A549 (cell line): ENCODE measurements at regions not wholly inside any gene's neighbourhood (a gene's known extent, or its start where the extent isn't known, plus 50 kb on each side); places are given as distances from the start of the nearest gene placed in this dataset.

Source experiments
- BHLHE40 ChIP-seq: IDR thresholded peaks from 2 replicates; pipeline ENCODE4 v1.6.1; 2012; ENCODE audit warnings: low read depth, low read length, inconsistent platforms
- CTCF ChIP-seq: fragments of >200 bp; sonication (Bioruptor Twin); formaldehyde crosslinking; IDR thresholded peaks from 3 replicates; pipeline ENCODE4 v1.5.1; 2016
- JUN ChIP-seq, 2 experiments: fragments of >200 bp; sonication (Bioruptor Twin); formaldehyde crosslinking; IDR thresholded peaks; 2 replicates in 1 of 2; 3 replicates in 1 of 2; pipeline ENCODE4 v1.6.1; 2016 to 2017
- MYC ChIP-seq: IDR thresholded peaks from 2 replicates; pipeline ENCODE4 v1.6.1; 2012; ENCODE audit warnings: mild to moderate bottlenecking, inconsistent platforms, low read length, improper control_type of control experiment, borderline replicate concordance
- NFE2L2 ChIP-seq: fragments of 150-350 bp; conservative IDR thresholded peaks from 2 replicates; pipeline ENCODE4 v1.6.1; 2014; ENCODE audit warnings: low read length
- POLR2A ChIP-seq: IDR thresholded peaks from 2 replicates; pipeline ENCODE4 v1.6.1; 2012; ENCODE audit warnings: mild to moderate bottlenecking, low read length
- RAD21 ChIP-seq, 2 experiments: fragments of >200 bp in 1 of 2; sonication (Bioruptor Twin) in 1 of 2; formaldehyde crosslinking in 1 of 2; IDR thresholded peaks in 1 of 2; conservative IDR thresholded peaks in 1 of 2; 2 replicates in 1 of 2; 3 replicates in 1 of 2; pipeline ENCODE4 v1.6.1; 2012 to 2018; ENCODE audit warnings: inconsistent platforms in 1 of 2
- RARB ChIP-seq: fragments of 250-450 bp; sonication (Bioruptor Pico); IDR thresholded peaks from 2 replicates; pipeline ENCODE4 v1.8.0; 2021; ENCODE audit warnings: mild to moderate bottlenecking, moderate library complexity
- ZSCAN20 ChIP-seq: fragments of 250-450 bp; sonication (Bioruptor Pico); IDR thresholded peaks from 2 replicates; pipeline ENCODE4 v1.8.0; 2022; ENCODE audit warnings: mild to moderate bottlenecking, moderate library complexity

- TF ChIP-seq POLR2A (no peak), JUN (IDR thresholded peaks at IDR 0.05) (no peak), CTCF (no peak), MYC (no peak), NFE2L2 (no peak), BHLHE40 (no peak), ZSCAN20 (CRISPR knock-in tag) (no peak), RARB (CRISPR knock-in tag) (no peak), RAD21 (conservative IDR thresholded peaks at IDR 0.05 in 1 of 2, IDR thresholded peaks at IDR 0.05 in 1 of 2) (no peak)
Measured at GRCh38 chr3:28800203-28800602, 451.6 kb upstream of the AZI2 start.
